NCI-H187 (cell line): ENCODE measurements at regions not wholly inside any gene's neighbourhood (a gene's known extent, or its start where the extent isn't known, plus 50 kb on each side); places are given as distances from the start of the nearest gene placed in this dataset.
A peak's percentile ranks its signal among the peaks of the same experiment; 100 is the strongest.

Experiments used
- DNase-seq, 2 experiments: peaks; one replicate each; lab custom pipeline; 2025; lab: John Stamatoyannopoulos, UW

DNA sequence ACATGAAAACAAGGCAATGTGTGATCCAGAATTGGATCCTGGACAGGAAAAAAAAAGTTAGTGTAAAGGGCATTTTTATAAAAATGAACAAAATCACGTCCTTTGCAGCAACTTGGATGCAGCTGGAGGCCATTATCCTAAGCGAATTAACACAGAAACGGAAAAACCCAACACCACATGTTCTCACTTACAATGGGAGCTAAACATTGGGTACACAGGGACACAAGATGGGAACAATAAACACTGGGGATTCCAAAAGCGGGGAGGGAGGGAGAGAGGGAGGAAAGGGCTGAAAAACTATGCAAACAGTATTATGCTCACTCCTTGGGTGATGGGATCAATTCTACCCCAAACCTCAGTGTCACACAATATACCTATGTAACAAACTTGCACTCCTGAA lies 91.4 kb upstream of the BTBD3 start:
- no peak for DNase-seq

DNA sequence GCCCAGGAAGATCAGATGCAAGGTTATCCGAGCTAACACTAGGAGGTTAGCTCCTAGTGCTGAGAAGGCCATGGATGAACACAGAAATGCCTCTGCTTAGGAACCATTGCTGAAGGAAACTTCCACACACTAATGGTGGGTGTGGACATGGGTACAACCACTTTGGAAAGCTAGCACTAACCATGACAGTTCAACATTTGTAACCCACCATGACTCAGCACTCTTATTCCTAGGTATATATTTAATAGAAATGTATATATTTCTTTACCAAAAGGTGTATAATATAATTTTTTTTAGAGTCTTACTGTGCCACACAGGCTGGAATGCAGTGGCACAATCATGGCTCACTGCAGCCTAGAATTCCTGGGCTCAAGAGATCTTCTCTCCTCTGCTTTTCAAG lies 85.3 kb upstream of the BTBD3 start:
- DNase-seq = no peak

GRCh38 chr20:11832851-11833250 lies 84.8 kb upstream of the BTBD3 start:
- no peak for DNase-seq

DNA sequence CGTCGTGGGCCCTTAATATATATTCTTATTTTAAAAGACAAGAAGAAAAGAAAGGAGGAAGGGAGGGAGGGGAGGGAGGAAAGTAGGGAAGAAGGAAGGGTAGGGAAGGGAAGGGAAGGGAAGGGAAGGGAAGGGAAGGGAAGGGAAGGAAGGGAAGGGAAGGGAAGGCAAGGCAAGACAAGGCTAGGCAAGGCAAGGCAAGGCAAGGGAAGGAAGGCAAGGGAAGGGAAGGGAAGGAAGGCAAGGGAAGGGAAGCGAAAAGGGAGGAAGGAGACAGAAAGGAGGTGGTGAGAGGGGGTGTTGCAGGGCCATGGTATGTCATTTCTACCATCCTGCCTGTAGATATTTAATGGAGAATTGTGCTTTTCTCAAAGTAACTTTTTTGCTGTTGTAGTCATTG lies 83.9 kb upstream of the BTBD3 start:
- DNase-seq = no peak

DNA sequence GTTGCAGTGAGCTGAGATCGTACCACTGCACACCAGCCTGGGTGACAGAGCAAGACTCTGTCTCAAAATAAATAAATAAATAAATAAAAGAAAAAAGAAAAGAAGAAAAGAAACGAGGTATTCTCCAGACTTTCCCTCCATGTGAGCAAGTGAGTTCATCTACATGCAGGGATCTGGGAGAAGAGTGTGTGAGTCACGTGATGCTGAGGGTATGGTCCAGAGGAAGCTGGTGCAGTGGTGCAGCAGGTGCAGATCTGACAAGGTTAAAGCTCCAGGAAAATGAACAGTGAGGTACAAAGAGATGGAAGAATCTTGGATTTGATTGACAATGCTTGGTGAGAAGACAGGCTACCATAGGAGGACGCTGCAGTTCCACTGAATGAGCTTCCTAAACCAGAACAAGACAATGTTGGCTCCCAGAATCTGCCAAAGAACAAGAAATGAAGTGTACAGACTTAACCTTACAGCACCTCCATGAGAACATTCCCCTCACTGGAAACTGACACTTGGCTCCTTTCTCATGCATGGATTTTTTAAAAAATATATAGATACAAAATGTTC lies 79.5 kb upstream of the BTBD3 start:
- DNase-seq = no peak

GRCh38 chr20:11841972-11842461 lies 75.7 kb upstream of the BTBD3 start:
- DNase-seq = no peak

DNA sequence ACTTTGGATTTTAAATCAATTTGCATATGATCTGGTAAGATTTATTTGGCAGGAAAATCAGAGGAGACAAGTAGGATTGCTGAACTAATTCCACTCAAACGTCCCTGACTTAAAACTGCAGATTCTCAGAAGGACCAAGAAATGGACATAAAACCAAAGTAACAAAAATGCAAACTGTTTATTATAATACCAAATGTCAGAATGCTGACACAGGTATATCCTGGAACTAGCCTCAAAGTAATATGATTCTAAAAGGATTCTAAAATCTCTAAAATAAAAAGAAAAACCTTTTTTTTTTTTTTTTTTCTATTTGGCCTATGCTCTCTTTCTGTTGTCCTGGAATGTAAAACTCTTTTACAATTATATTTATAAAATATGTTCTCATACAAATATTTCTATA lies 74.4 kb upstream of the BTBD3 start:
- DNase-seq = no peak

DNA sequence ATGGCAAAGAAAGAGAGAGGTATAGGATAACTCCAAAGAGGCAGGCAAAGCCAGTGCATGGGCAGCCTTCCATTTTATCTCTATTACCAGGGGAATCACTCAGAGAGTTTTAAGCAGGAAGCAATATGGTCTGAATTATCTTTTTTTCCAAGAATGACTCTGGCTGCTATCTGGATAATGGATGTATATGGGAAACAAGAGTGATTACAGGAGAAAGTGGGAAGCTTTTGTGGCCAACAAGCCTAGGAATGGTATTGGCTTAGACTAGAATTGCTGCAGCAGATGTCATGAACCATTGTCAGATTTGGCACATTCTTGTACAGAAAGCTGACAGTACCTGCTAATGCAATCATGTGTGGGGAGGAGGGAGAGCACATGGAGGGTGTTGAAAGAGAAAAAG lies 73.0 kb upstream of the BTBD3 start:
- DNase-seq = no peak

DNA sequence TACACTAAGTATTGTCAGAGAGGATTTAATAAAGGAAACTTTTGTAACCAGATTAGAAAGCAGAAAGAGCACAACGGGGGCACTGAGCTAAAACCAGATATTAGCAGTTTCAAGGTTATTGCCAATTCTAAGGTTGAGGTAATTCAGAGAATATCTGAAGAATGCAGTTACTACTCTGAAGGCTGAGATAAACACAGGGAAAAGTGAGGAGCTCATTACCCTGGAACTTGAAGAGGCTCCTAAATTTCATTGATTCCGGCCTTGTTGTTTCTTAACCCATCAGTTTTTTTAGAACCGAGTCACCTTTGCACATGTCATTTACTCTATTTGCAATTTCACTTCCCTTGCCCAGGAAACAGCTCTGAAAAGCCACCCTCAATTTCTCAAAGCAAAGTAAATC lies 72.4 kb upstream of the BTBD3 start:
- no peak for DNase-seq

DNA sequence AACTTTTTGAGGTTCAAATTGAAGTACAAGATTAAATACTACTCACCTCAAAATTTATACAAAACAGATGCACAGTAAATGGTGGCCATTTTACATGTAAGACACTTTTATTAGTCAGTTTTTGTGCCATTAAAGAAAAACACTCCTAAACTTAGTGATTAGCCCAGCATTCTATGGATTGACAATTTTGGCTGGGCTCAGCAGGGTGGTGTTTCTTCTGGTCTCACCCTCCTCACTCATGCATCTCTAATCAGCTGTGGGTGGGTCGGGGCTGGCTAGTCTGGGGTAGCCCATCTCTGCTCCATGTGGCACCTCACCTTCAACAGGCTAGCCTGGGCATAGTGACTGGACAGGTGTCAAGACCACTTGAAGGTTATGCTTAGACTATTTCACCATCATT lies 71.6 kb upstream of the BTBD3 start:
- DNase-seq = no peak

- no peak for DNase-seq
These were observed 69.9 kb upstream of the BTBD3 start for GRCh38 chr20:11847827-11848226.

DNA sequence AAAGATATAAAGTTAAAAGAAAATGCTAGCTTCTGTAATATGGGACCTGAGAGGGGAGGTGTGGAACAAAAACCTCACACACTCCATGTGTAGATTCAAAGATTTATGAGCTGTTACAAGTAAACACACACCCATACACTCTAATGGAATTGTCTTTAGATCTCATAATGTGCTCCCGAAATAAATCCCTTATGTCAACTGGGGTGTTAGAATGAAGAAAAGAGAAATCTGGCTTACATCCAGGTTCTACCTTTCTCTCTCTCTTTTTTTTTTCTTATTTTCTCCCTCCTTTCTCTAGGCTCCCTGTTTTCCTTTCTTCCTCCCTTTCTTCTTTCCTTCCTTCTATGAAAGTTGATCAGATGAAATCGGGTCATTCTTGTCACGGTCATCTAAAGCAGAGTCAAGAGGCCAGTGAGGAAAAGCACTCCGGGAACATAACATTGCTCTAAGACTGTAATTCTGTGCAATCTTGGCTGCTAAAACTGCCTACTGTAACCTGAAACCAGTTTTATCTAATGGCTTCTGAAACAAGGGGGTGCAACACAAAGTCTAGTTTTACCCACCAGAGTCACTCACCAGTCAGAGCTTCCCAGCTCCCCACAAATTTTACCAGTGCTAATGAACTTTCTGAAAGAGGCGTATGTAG lies 68.3 kb upstream of the BTBD3 start:
- peak in 1 of 2 experiments; percentile 2 for DNase-seq

- no peak for DNase-seq
These were observed 67.6 kb upstream of the BTBD3 start for GRCh38 chr20:11849976-11850670.

GRCh38 chr20:11850901-11851300 lies 66.8 kb upstream of the BTBD3 start:
- no peak for DNase-seq

DNA sequence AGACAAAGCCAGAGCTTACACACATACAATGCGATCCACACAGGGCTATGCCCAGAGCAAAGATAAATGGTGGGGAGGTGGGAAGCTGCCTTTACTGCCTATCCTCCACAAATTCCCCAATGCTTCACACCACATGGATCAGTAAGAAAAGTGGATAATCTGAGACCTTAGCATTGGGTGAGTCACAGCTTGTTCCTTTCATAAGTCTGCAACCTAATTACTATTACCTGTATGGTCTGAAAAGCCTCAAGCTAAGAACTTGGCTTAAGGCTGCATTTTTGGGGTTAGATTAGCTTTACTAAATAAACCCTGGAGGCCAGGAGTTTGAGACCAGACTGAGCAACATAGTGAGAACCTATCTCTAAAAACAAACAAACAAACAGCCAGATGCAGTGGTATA lies 66.0 kb upstream of the BTBD3 start:
- no peak for DNase-seq

DNA sequence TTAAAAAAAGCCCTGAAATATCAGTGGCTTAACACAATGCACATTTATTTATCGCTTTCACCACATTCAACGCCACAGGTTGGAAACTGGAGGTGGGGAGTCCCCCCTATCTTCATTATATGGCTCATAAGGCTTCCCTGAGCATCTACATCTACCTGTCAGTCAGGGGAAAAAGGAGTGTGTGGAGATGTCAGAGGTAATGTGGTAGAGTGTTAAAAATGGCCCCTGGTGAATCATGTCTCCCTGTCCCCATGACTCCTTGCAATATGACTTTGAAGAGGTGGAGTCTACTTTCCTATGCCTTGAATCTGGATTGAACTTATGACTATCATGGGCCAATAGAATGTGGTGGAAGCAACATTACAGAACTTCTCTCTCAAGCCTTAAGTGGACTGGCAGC lies 65.5 kb upstream of the BTBD3 start:
- no peak for DNase-seq

GRCh38 chr20:11852811-11853210 lies 64.9 kb upstream of the BTBD3 start:
- no peak for DNase-seq

DNA sequence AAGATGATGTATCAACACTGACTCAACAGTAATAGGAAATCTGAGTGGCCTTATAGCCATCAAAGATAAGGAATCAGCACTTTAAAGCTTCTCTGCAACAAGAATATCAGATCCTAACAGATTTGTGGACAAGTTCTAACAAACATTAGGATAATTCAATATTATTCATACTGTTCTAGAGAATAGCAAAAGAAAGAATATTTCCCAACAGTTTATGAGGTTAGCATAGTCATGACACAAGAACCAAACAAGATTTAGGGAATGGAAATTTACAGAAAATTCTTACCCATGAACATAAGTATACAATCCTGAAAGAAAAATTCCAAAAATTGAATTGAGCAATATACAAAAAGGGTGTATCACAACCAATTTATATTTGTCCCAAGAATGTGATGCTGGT lies 64.3 kb upstream of the BTBD3 start:
- DNase-seq = no peak

GRCh38 chr20:11861479-11861878 lies 56.2 kb upstream of the BTBD3 start:
- DNase-seq = no peak

DNA sequence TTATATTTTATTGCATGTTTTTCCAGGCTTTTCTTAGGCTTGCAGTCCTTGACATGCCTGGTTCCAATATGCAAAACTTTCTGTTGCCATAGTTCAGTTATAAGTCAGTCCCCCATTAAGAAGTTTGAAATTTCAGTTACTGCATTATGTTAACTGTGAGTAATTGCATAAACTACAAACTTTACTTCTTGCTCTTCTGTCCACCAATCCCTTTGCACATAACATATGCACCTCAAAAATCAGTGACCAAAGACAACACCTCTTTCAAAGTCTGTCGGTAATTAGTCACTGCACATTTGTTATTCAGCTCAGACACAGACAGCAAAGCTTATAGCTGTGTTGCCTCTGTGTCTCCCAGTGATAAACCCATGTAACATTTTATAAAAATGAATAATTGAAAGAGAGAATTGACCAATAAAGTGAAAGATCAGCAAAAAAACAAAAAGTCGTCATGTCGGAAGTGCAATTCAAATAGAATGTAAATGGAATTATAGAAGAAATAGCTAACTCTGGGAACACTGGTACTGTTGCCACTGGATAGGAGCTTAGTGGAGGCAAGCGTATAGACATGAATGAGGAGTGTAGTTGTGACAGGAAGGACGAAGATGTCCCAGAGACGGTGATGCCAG lies 50.3 kb upstream of the BTBD3 start:
- DNase-seq = no peak
